SK-N-SH (cell line): ENCODE measurements at regions not wholly inside any gene's neighbourhood (a gene's known extent, or its start where the extent isn't known, plus 50 kb on each side); places are given as distances from the start of the nearest gene placed in this dataset.

Experiments used
- CTCF ChIA-PET: fragments of 300-600, 350-600 bp; formaldehyde crosslinking; extraction: SDS; loops from one replicate; lab custom pipeline; 2021; lab: Yijun Ruan, JAX
- POLR2A ChIA-PET: fragments of 350-600 bp; sonication (Branson Sonifier 250); formaldehyde crosslinking; extraction: SDS; loops from one replicate; lab custom pipeline; 2020; ENCODE audit warnings: antibody characterized with exemption, inconsistent platforms; lab: Yijun Ruan, JAX
- DNase-seq: peaks from one replicate; pipeline ENCODE4 v3.0.0; 2012
- H2AFZ ChIP-seq: fragments of 200-600 bp; sonication (generic); 2 replicates; pipeline ENCODE4 v1.8.1; 2016; ENCODE audit warnings: antibody characterized with exemption, mild to moderate bottlenecking, low read depth
- H3F3A ChIP-seq: fragments of 200-600 bp; sonication (generic); replicated peaks from 2 replicates; pipeline ENCODE3; 2016; ENCODE audit warnings: antibody characterized with exemption, mild to moderate bottlenecking; ENCODE audit not compliant: insufficient read depth
- H3K27ac ChIP-seq, 2 experiments: fragments of 200-500 bp in 1 of 2; fragments of 200-600 bp in 1 of 2; sonication (Bioruptor generic) in 1 of 2; sonication (generic), shearing (Covaris generic) in 1 of 2; 2 replicates each; pipeline versions ENCODE4 v1.5.1 to v1.6.1; 2014 to 2016; ENCODE audit warnings: low read depth in 2 of 2, inconsistent platforms in 1 of 2, low read length in 1 of 2, mild to moderate bottlenecking in 1 of 2, mixed read lengths in 1 of 2
- H3K27me3 ChIP-seq: fragments of 200-600 bp; sonication (generic), shearing (Covaris generic); 2 replicates; pipeline ENCODE4 v1.6.1; 2016; ENCODE audit warnings: mixed run types; ENCODE audit not compliant: insufficient read depth
- H3K36me3 ChIP-seq, 2 experiments: fragments of 200-500 bp in 1 of 2; fragments of 200-600 bp in 1 of 2; sonication (Bioruptor generic) in 1 of 2; sonication (generic) in 1 of 2; replicated peaks in 1 of 2; 2 replicates each; pipeline versions ENCODE3 to v1.5.1; 2014 to 2016; ENCODE audit warnings: low read length in 1 of 2, mild to moderate bottlenecking in 1 of 2; ENCODE audit not compliant: insufficient read depth in 2 of 2, control insufficient read depth in 1 of 2
- H3K4me1 ChIP-seq, 2 experiments: fragments of 200-500 bp in 1 of 2; fragments of 200-600 bp in 1 of 2; sonication (Bioruptor generic) in 1 of 2; sonication (generic), shearing (Covaris generic) in 1 of 2; 2 replicates each; pipeline versions ENCODE4 v1.5.1 to v1.6.1; 2014 to 2016; ENCODE audit warnings: low read depth in 1 of 2, low read length in 1 of 2, mixed run types in 1 of 2; ENCODE audit not compliant: insufficient read depth in 2 of 2, control insufficient read depth in 1 of 2
- H3K4me2 ChIP-seq: fragments of 200-600 bp; sonication (generic), shearing (Covaris generic); 2 replicates; pipeline ENCODE4 v1.6.1; 2017; ENCODE audit warnings: mixed run types
- H3K4me3 ChIP-seq, 2 experiments: fragments of 200-500 bp in 1 of 2; fragments of 200-600 bp in 1 of 2; sonication (Bioruptor generic) in 1 of 2; sonication (generic), shearing (Covaris generic) in 1 of 2; 2 replicates each; pipeline versions ENCODE4 v1.5.1 to v1.8.1; 2014 to 2016; ENCODE audit warnings: low read depth in 2 of 2, inconsistent platforms in 1 of 2, low read length in 1 of 2, mild to moderate bottlenecking in 1 of 2, mixed read lengths in 1 of 2, moderate library complexity in 1 of 2
- H3K79me2 ChIP-seq: fragments of 200-600 bp; sonication (generic); 2 replicates; pipeline ENCODE4 v1.8.1; 2017; ENCODE audit warnings: mild to moderate bottlenecking; ENCODE audit not compliant: insufficient read depth
- H3K9ac ChIP-seq: fragments of 200-600 bp; sonication (generic); 2 replicates; pipeline ENCODE4 v1.6.1; 2017; ENCODE audit warnings: mixed run types
- H3K9me2 ChIP-seq: fragments of 200-600 bp; sonication (generic); 2 replicates; pipeline ENCODE4 v1.6.1; 2017; ENCODE audit warnings: mixed run types
- H3K9me3 ChIP-seq: fragments of 200-600 bp; sonication (generic); 2 replicates; pipeline ENCODE4 v1.6.1; 2017; ENCODE audit warnings: mixed run types, mild to moderate bottlenecking, moderate library complexity
- H4K20me1 ChIP-seq: fragments of 200-600 bp; sonication (generic); 2 replicates; pipeline ENCODE4 v1.6.1; 2017; ENCODE audit warnings: mild to moderate bottlenecking, mixed run types; ENCODE audit not compliant: insufficient read depth
- EZH2phosphoT487 ChIP-seq: fragments of 200-600 bp; sonication (generic); IDR thresholded peaks from 2 replicates; pipeline ENCODE4 v1.6.1; 2017; ENCODE audit warnings: low read depth, mixed run types, mild to moderate bottlenecking, antibody characterized with exemption, moderate library complexity, borderline replicate concordance
- FOSL2 ChIP-seq: IDR thresholded peaks from 2 replicates; pipeline ENCODE4 v1.4.0; 2012; ENCODE audit warnings: low read depth, mild to moderate bottlenecking, moderate library complexity, borderline replicate concordance
- FOXJ3 ChIP-seq: sonication (generic); formaldehyde crosslinking; IDR thresholded peaks from 2 replicates; pipeline ENCODE4 v1.5.1; 2020; ENCODE audit warnings: mild to moderate bottlenecking, missing genetic modification reagents
- FOXM1 ChIP-seq: IDR thresholded peaks from 2 replicates; pipeline ENCODE4 v1.4.0; 2012; ENCODE audit warnings: low read depth, mild to moderate bottlenecking
- GATA2 ChIP-seq: sonication (generic); formaldehyde crosslinking; IDR thresholded peaks from 2 replicates; pipeline ENCODE4 v1.5.0; 2020; ENCODE audit warnings: mild to moderate bottlenecking, missing genetic modification reagents
- JUND ChIP-seq: IDR thresholded peaks from 2 replicates; pipeline ENCODE4 v1.4.0; 2012
- MXI1 ChIP-seq: IDR thresholded peaks from 2 replicates; pipeline ENCODE4 v1.6.1; 2012; ENCODE audit warnings: mild to moderate bottlenecking, low read depth, low read length, improper control_type of control experiment
- NRF1 ChIP-seq: IDR thresholded peaks from 2 replicates; pipeline ENCODE4 v1.6.1; 2012; ENCODE audit warnings: low read depth, mild to moderate bottlenecking, low read length
- POLR2AphosphoS5 ChIP-seq: IDR thresholded peaks from 2 replicates; pipeline ENCODE4 v1.6.1; 2012; ENCODE audit warnings: low read depth, low read length
- RAD21 ChIP-seq: IDR thresholded peaks from 2 replicates; pipeline ENCODE4 v1.6.1; 2012; ENCODE audit warnings: mild to moderate bottlenecking, low read length
- RFX5 ChIP-seq: IDR thresholded peaks from 2 replicates; pipeline ENCODE4 v1.6.1; 2012; ENCODE audit warnings: mild to moderate bottlenecking, improper control_type of control experiment, low read length
- SIN3A ChIP-seq: IDR thresholded peaks from 2 replicates; pipeline ENCODE4 v1.6.1; 2012; ENCODE audit warnings: low read depth, mild to moderate bottlenecking, low read length, moderate library complexity, borderline replicate concordance
- SMC3 ChIP-seq: IDR thresholded peaks from 2 replicates; pipeline ENCODE4 v1.6.1; 2012; ENCODE audit warnings: low read depth, low read length, improper control_type of control experiment
- TCF12 ChIP-seq: IDR thresholded peaks from 2 replicates; pipeline ENCODE4 v1.4.0; 2012
- TEAD4 ChIP-seq: IDR thresholded peaks from 2 replicates; pipeline ENCODE4 v1.4.0; 2012; ENCODE audit warnings: mild to moderate bottlenecking, borderline replicate concordance; ENCODE audit not compliant: insufficient read depth
- WGBS: methylation state at CpG from one replicate; pipeline ENCODE4 v1.1.6; 2017; ENCODE audit warnings: low lambda C conversion rate; 5-methylcytosine and 5-hydroxymethylcytosine counted together
- TF ChIP-seq, protein P1 (sequence below): IDR thresholded peaks from 2 replicates; pipeline ENCODE4; 2012
- TF ChIP-seq, protein P2 (sequence below): fragments of 150-350 bp; IDR thresholded peaks from 2 replicates; pipeline ENCODE4 v1.6.1; 2016; ENCODE audit warnings: mild to moderate bottlenecking, low read depth, low read length
- TF ChIP-seq, protein P3 (sequence below): IDR thresholded peaks from 2 replicates; pipeline ENCODE4 v1.4.0; 2012; ENCODE audit warnings: low read depth
- TF ChIP-seq, protein P4 (sequence below): fragments of 200-600 bp; sonication (generic); IDR thresholded peaks from 2 replicates; pipeline ENCODE4 v1.6.1; 2017; ENCODE audit warnings: antibody characterized with exemption, mild to moderate bottlenecking, moderate library complexity
- TF ChIP-seq, protein P5 (sequence below): IDR thresholded peaks from 2 replicates; pipeline ENCODE4 v1.4.0; 2012; ENCODE audit warnings: low read depth, borderline replicate concordance

DNA sequence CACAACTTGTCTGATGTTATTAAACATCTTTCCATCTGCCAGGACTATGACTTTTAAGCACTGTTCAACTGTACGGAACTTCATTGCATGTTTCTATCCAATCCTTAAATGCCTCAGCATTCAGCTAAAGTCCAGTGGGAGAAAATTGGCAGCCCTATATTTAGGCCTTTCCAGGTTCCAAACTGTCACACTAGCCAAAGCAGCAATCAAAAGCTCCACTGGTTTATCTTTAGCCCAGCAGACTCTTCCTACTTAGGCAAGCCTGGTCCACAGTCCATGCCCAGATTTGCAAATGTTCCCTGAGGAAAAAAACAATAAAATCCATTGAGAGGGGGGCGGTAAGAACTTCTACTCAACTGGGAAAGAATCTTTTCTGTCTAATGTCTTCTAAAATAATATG, 349.1 kb upstream of the GJE1 start:
- 59% methylated on average over 2 of the region's 2 CpGs for WGBS

DNA sequence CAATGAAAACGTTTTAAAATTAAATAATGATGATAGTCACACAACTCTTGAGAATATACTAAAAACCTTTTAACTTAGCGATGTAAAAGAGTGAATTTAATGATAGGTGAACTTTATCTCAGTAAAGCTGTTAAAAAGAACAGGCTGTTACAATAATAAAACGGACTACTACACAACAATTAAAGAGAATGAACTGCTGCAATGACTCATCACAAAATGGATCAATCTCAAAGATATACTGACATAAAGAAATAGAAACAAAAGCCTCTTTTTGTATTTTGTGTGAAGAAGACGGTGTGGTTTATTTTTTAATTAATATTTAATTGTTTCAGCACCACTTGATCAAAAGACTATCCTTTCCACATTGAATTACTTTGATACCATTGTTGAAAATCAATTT, 352.4 kb upstream of the GJE1 start:
- no peak overlapping the region for H2AFZ ChIP-seq
- H3K4me2 ChIP-seq = no peak overlapping the region
- 0 out of 2 replicates have a peak, but pooled peaks cover 3% of the 10 kb centered on the region for H3K79me2 ChIP-seq
- H3K4me3 ChIP-seq = no peak overlapping the region
- H3K36me3 ChIP-seq = peaks cover 0 to 11% of the 10 kb centered on the region in 2 experiments
- 18% methylated on average over 4 of the region's 4 CpGs for WGBS
- peaks cover 9% of the 10 kb centered on the region for H3F3A ChIP-seq
- TF ChIP-seq, protein P1, sequence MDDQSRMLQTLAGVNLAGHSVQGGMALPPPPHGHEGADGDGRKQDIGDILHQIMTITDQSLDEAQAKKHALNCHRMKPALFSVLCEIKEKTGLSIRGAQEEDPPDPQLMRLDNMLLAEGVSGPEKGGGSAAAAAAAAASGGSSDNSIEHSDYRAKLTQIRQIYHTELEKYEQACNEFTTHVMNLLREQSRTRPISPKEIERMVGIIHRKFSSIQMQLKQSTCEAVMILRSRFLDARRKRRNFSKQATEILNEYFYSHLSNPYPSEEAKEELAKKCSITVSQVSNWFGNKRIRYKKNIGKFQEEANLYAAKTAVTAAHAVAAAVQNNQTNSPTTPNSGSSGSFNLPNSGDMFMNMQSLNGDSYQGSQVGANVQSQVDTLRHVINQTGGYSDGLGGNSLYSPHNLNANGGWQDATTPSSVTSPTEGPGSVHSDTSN = no peak
- TF ChIP-seq, protein P2, sequence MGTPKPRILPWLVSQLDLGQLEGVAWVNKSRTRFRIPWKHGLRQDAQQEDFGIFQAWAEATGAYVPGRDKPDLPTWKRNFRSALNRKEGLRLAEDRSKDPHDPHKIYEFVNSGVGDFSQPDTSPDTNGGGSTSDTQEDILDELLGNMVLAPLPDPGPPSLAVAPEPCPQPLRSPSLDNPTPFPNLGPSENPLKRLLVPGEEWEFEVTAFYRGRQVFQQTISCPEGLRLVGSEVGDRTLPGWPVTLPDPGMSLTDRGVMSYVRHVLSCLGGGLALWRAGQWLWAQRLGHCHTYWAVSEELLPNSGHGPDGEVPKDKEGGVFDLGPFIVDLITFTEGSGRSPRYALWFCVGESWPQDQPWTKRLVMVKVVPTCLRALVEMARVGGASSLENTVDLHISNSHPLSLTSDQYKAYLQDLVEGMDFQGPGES = no peak
- TF ChIP-seq POLR2AphosphoS5 = no peak
- TF ChIP-seq FOXM1 = no peak
- TF ChIP-seq RFX5 = no peak
- TF ChIP-seq, protein P3, sequence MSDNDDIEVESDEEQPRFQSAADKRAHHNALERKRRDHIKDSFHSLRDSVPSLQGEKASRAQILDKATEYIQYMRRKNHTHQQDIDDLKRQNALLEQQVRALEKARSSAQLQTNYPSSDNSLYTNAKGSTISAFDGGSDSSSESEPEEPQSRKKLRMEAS = no peak
- TF ChIP-seq, protein P4, sequence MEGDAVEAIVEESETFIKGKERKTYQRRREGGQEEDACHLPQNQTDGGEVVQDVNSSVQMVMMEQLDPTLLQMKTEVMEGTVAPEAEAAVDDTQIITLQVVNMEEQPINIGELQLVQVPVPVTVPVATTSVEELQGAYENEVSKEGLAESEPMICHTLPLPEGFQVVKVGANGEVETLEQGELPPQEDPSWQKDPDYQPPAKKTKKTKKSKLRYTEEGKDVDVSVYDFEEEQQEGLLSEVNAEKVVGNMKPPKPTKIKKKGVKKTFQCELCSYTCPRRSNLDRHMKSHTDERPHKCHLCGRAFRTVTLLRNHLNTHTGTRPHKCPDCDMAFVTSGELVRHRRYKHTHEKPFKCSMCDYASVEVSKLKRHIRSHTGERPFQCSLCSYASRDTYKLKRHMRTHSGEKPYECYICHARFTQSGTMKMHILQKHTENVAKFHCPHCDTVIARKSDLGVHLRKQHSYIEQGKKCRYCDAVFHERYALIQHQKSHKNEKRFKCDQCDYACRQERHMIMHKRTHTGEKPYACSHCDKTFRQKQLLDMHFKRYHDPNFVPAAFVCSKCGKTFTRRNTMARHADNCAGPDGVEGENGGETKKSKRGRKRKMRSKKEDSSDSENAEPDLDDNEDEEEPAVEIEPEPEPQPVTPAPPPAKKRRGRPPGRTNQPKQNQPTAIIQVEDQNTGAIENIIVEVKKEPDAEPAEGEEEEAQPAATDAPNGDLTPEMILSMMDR = no peak
- TF ChIP-seq, all 33 proteins: peak for 0
- Histone ChIP-seq H3K9ac (no peak overlapping the region), H3K27me3 (no peaks in the 10 kb centered on the region), H3K27ac (no peak overlapping the region), H3K4me1 (no peaks in the 10 kb centered on the region), H3K9me2 (no peaks in the 10 kb centered on the region), H4K20me1 (no peaks in the 10 kb centered on the region), H3K9me3 (peaks cover 10% of the 10 kb centered on the region)
- CTCF ChIA-PET = no interaction called here
- POLR2A ChIA-PET = no interaction called here
- no peak for DNase-seq

More for the DNA sequence above, 349.1 kb upstream of the GJE1 start:
- CTCF ChIA-PET = interaction anchor here (0.6 kb wide), 1 partner anchor 17 kb away, joined by 3 read pairs; no protein-coding TSS in a partner anchor
- Histone ChIP-seq H4K20me1 (no peaks in the 10 kb centered on the region), H3K4me3 (no peak overlapping the region), H2AFZ (no peak overlapping the region), H3F3A (peaks cover 7% of the 10 kb centered on the region), H3K9me3 (peaks cover 10% of the 10 kb centered on the region), H3K4me1 (no peaks in the 10 kb centered on the region), H3K27ac (no peak overlapping the region), H3K9me2 (no peaks in the 10 kb centered on the region), H3K27me3 (no peaks in the 10 kb centered on the region), H3K79me2 (no peaks in the 10 kb centered on the region; the same call in 1 of the 2 replicates), H3K4me2 (no peak overlapping the region), H3K9ac (no peak overlapping the region), H3K36me3 (peaks cover 0 to 11% of the 10 kb centered on the region in 2 experiments)
- TF ChIP-seq, protein P2 = no peak
- no peak for TF ChIP-seq RAD21
- TF ChIP-seq MXI1 = no peak
- no peak for TF ChIP-seq FOXJ3 (CRISPR knock-in tag)
- TF ChIP-seq JUND = no peak
- no peak for TF ChIP-seq TEAD4
- no peak for TF ChIP-seq EZH2phosphoT487
- no peak for TF ChIP-seq NRF1
- TF ChIP-seq GATA2 (CRISPR knock-in tag) = no peak
- TF ChIP-seq FOSL2 = no peak
- TF ChIP-seq POLR2AphosphoS5 = no peak
- TF ChIP-seq SIN3A = no peak
- TF ChIP-seq, protein P5, sequence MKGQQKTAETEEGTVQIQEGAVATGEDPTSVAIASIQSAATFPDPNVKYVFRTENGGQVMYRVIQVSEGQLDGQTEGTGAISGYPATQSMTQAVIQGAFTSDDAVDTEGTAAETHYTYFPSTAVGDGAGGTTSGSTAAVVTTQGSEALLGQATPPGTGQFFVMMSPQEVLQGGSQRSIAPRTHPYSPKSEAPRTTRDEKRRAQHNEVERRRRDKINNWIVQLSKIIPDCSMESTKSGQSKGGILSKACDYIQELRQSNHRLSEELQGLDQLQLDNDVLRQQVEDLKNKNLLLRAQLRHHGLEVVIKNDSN = no peak
- no peak for TF ChIP-seq SMC3
- no peak for TF ChIP-seq TCF12
- DNase-seq = no peak
- POLR2A ChIA-PET = no interaction called here
